Activated naive CD8-positive, alpha-beta T cell treated with anti-CD3 and anti-CD28 coated beads, Interleukin-2, amount 10 ng/mL, durations not matched to agents 7 days and 5 days (primary cell): ENCODE measurements at regions not wholly inside any gene's neighbourhood (a gene's known extent, or its start where the extent isn't known, plus 50 kb on each side); places are given as distances from the start of the nearest gene placed in this dataset.

Experiments
- ATAC-seq: fragments of 150-1000 bp; cut with Tn5 transposase; one replicate; pipeline ENCODE4 v1.10.0; 2021; ENCODE audit warnings: low read depth, moderate library complexity
- POLR2A ChIA-PET: fragments of 350-600 bp; sonication (Branson Sonifier 250); formaldehyde crosslinking; loops from one replicate; lab custom pipeline; 2021; ENCODE audit warnings: antibody characterized with exemption; lab: Charles Lee
- DNase-seq: peaks from one replicate; pipeline ENCODE4 v3.0.0; 2021
- H3K27ac Mint-ChIP-seq: one replicate; pipeline ENCODE4 v1.8.0; 2022; ENCODE audit warnings: mild to moderate bottlenecking, mixed read lengths
- H3K27me3 Mint-ChIP-seq: one replicate; pipeline ENCODE4 v1.8.0; 2022; ENCODE audit warnings: mild to moderate bottlenecking, moderate library complexity, mixed read lengths
- H3K36me3 Mint-ChIP-seq: one replicate; pipeline ENCODE4 v1.8.0; 2021; ENCODE audit warnings: mild to moderate bottlenecking, mixed read lengths
- H3K4me1 Mint-ChIP-seq: one replicate; pipeline ENCODE4 v1.8.0; 2021; ENCODE audit warnings: mixed read lengths
- H3K4me3 Mint-ChIP-seq: one replicate; pipeline ENCODE4 v1.8.0; 2022; ENCODE audit warnings: mild to moderate bottlenecking, moderate library complexity, mixed read lengths
- H3K9me3 Mint-ChIP-seq: one replicate; pipeline ENCODE4 v1.8.0; 2021; ENCODE audit warnings: mixed read lengths

DNA sequence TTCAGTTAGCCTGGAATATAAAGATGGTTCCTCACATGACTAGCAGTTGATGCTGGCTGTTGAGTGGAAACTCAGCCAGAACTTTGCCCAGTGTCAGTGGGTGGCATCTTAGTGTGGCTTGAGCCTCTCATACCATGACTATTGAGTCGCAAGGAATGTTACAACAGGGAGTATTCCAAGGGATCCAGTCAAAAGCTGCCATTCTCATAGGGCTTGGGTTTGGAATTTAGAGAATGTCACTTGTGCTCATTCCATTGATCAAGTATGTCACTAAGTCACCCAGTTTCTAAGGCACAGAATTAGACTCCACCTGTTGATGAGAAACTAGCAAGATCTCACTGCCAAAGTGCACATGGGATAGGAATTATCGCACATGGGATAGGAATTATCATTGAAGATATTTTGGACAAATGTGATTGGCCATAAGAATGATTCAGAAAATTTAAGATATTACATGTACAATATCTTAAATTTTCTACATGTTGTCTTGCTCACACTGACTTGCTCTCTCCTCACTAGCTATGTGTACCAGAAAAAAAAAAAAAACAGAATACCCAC lies 1290.7 kb upstream of the ADGRL2 start:
- Mint-ChIP-seq H3K9me3 (peaks cover 2% of the 10 kb centered on the region), H3K4me1 (no peaks in the 10 kb centered on the region), H3K27ac (no peak overlapping the region), H3K36me3 (no peaks in the 10 kb centered on the region), H3K4me3 (no peak overlapping the region), H3K27me3 (no peaks in the 10 kb centered on the region)
- POLR2A ChIA-PET: no interaction called here
- ATAC-seq (no peak), DNase-seq (no peak)

DNA sequence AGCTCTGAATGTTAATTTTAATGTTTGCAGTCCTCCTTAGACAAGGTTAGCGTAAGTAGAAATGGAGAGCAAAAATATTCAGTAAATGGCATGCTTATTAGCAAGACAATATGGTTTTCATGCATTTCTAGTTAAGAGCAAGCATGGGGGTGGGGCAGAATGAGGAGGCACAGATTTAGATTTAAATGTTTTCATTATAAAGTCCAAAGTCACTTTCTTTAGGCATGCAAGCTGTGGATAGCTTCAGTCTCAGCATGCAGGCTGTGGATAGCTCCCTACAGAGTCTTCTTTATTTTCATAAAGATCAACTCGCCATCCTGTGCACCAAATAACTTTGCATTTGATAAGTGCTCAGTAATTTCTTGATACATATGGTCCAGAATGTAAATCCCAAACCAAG lies 1294.5 kb upstream of the ADGRL2 start:
- no peaks in the 10 kb centered on the region for H3K27me3 Mint-ChIP-seq
- POLR2A ChIA-PET: no interaction called here

DNA sequence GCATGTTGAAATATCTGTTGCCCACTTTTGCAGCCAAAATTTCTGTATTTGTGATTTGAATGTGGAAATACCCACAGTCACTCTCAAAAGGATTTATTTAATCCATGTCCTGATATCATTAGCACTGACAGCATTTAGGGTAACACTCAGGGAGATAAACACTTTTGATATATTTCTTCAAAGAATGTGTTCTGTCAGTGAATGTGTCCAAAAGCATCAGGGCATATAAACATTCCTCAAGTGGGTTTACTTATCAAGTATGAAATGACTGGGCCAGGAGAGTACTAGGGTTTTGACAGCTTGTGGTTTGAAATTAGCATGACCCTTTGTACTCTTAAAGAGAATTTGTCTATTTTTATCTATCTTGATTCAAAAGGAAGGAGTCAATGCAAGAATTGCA lies 1302.1 kb upstream of the ADGRL2 start:
- Mint-ChIP-seq H3K27ac (no peak overlapping the region), H3K27me3 (no peaks in the 10 kb centered on the region), H3K9me3 (peaks cover 1% of the 10 kb centered on the region), H3K4me1 (no peaks in the 10 kb centered on the region), H3K36me3 (no peaks in the 10 kb centered on the region), H3K4me3 (no peak overlapping the region)
- ATAC-seq (no peak), DNase-seq (no peak)
- POLR2A ChIA-PET: no interaction called here

More for the DNA sequence above, 1294.5 kb upstream of the ADGRL2 start:
- no peaks in the 10 kb centered on the region for H3K36me3 Mint-ChIP-seq
- DNase-seq (no peak), ATAC-seq (no peak)
- H3K4me1 Mint-ChIP-seq: no peaks in the 10 kb centered on the region
- no peak overlapping the region for H3K27ac Mint-ChIP-seq
- no peak overlapping the region for H3K4me3 Mint-ChIP-seq
- H3K9me3 Mint-ChIP-seq: peaks cover 4% of the 10 kb centered on the region

DNA sequence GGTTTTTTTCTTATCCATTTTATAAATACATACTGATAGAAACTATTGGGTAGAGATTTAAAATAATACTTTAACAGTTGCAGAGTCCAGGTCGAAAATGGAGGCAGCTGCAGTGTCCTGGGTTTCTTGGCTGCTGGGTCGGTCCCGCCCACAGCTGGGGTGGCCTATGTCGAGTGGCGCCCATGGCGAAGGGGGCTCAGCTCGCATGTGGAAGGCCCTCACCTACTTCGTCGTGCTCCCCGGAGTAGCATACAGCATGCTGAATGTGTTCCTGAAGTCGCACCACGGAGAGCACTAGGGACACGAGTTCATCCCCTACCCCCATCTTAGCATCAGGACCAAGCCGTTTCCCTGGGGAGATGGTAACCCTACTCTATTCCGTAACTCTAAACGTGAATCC lies 1304.9 kb upstream of the ADGRL2 start:
- POLR2A ChIA-PET: no interaction called here
- H3K4me1 Mint-ChIP-seq: no peaks in the 10 kb centered on the region
- ATAC-seq (no peak), DNase-seq (no peak)
- H3K36me3 Mint-ChIP-seq: no peaks in the 10 kb centered on the region
- no peak overlapping the region for H3K27ac Mint-ChIP-seq
- H3K27me3 Mint-ChIP-seq: no peaks in the 10 kb centered on the region
- H3K4me3 Mint-ChIP-seq: no peak overlapping the region
- no peaks in the 10 kb centered on the region for H3K9me3 Mint-ChIP-seq

DNA sequence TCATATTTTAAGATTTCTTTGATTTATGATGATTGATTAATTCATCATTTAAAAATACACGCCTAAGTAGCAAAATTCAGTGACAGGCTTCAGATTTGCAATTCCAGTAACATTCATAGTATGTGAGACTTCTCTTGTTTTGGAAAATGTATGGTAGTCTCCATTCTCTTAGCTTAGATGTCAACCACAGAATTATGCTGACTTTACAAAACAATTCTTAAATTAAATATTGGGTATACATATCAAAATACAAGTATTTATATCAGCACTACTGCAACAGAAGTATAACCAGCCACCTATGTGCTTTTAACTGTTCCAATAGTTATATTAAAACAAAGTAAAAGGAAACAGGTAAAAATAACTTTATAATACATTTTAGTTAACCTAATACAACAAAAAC lies 1328.6 kb upstream of the ADGRL2 start:
- Mint-ChIP-seq H3K36me3 (no peaks in the 10 kb centered on the region), H3K27ac (no peak overlapping the region), H3K9me3 (peaks cover 1% of the 10 kb centered on the region), H3K4me1 (no peaks in the 10 kb centered on the region), H3K27me3 (no peaks in the 10 kb centered on the region), H3K4me3 (no peak overlapping the region)
- POLR2A ChIA-PET: no interaction called here
- no peak for DNase-seq
- no peak for ATAC-seq

DNA sequence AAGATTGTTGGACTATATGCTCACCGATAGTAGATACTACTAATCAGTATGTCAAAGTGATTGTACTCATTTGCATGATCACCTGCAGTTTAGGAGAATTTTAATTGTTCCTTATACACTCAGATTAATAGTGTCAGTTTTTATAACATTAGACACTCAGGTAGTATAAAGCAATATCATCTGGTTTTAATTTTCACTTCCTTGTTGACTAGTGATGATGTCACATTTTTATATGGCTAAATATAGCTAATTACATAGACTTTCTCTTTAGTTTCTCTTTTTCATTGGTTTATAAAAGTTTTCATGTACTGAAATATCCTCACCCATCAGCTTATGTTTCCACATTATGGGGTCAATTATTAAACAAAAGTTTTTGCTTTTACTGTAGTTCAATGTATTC lies 1332.4 kb upstream of the ADGRL2 start:
- H3K27me3 Mint-ChIP-seq: no peaks in the 10 kb centered on the region
- H3K9me3 Mint-ChIP-seq: peaks cover 3% of the 10 kb centered on the region
- POLR2A ChIA-PET: no interaction called here
- H3K36me3 Mint-ChIP-seq: no peaks in the 10 kb centered on the region
- DNase-seq (no peak), ATAC-seq (no peak)
- H3K4me3 Mint-ChIP-seq: no peak overlapping the region
- H3K4me1 Mint-ChIP-seq: no peaks in the 10 kb centered on the region
- no peak overlapping the region for H3K27ac Mint-ChIP-seq

DNA sequence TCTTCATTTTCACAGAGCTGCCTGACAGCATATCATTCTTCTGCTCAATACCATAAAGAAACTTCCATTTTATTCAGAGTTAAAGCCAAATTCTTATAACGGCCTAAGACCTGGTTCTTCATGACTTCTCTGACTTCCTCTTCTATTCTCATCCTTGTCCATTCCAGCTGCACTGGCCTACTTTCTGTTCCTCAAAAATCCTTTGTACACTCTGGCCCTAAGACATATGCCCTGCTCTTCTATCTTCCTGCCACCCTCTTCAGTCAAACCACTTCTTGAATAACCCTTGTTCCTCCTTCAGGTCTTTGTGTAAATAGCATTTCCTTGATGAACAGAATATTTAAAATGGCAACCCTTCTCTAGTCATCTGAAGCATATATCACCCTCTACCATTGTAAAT lies 1338.7 kb upstream of the ADGRL2 start:
- Mint-ChIP-seq H3K36me3 (no peaks in the 10 kb centered on the region), H3K27ac (no peak overlapping the region), H3K4me3 (no peak overlapping the region), H3K27me3 (no peaks in the 10 kb centered on the region), H3K9me3 (peaks cover 1% of the 10 kb centered on the region), H3K4me1 (no peaks in the 10 kb centered on the region)
- POLR2A ChIA-PET: no interaction called here
- no peak for ATAC-seq
- no peak for DNase-seq

DNA sequence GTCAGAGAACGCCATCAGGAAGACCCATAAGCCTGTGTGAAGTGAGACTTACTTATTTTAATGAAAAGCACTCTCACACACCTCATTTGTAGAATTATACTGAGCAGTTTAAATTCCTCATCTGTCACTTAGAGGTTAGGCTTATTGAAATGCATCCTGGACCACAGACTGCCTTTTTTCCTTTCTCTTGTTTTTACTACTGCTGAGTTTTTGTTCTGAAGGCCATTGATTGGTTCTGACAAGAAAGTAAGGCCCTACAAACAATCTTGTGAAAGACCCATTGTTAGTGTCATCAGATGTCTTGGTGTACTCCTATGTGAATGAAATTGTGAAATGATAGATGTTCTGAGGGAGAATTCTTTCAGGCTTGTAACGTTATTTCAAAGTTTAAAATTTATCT lies 1343.3 kb upstream of the ADGRL2 start:
- Mint-ChIP-seq H3K9me3 (no peaks in the 10 kb centered on the region), H3K4me1 (no peaks in the 10 kb centered on the region), H3K36me3 (no peaks in the 10 kb centered on the region), H3K27me3 (no peaks in the 10 kb centered on the region), H3K27ac (no peak overlapping the region), H3K4me3 (no peak overlapping the region)
- DNase-seq (no peak), ATAC-seq (no peak)
- POLR2A ChIA-PET: no interaction called here

DNA sequence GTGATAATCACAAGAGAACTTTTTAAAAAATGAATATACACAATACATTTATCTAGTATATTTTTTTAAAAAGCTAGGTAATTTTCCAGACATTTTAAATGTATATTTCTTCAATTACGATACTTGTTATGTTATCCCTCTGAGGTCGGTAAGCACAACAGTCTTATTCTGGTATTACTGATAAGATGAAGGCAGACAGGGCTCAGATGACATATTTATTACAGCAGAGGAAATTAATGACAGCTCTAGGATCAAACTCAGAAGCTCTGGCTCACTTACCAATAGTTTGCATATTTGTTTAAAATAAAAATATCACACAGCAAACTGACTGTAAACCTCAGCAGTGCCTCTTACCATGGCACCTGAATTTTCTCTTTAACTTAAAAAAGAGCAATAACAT lies 1347.0 kb upstream of the ADGRL2 start:
- POLR2A ChIA-PET: no interaction called here
- no peak for DNase-seq
- Mint-ChIP-seq H3K36me3 (no peaks in the 10 kb centered on the region), H3K9me3 (peaks cover 4% of the 10 kb centered on the region), H3K27me3 (no peaks in the 10 kb centered on the region), H3K27ac (no peak overlapping the region), H3K4me3 (no peak overlapping the region), H3K4me1 (no peaks in the 10 kb centered on the region)
- ATAC-seq: no peak

DNA sequence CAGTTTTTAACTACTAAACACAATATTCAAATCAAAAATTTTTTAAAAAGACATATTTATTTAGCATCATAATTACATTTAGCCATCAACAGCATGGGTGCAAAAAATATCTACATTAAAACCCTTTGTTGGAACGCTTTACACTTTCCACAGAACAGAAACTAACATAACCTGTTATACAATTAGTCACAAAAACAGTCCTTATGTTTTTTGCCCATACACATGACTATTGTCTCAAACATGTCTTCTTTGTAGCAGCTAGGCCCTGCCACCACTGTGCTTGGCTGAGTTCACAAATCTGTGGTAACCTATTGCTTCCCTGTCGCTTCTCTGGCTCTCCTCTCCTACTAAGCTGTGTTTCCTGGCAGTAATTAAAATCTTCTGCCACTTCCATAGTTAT lies 1350.0 kb upstream of the ADGRL2 start:
- no peak for ATAC-seq
- H3K4me3 Mint-ChIP-seq: no peak overlapping the region
- DNase-seq: no peak
- no peaks in the 10 kb centered on the region for H3K36me3 Mint-ChIP-seq
- no peak overlapping the region for H3K27ac Mint-ChIP-seq
- POLR2A ChIA-PET: no interaction called here
- no peaks in the 10 kb centered on the region for H3K27me3 Mint-ChIP-seq
- no peaks in the 10 kb centered on the region for H3K4me1 Mint-ChIP-seq
- H3K9me3 Mint-ChIP-seq: peaks cover 6% of the 10 kb centered on the region

DNA sequence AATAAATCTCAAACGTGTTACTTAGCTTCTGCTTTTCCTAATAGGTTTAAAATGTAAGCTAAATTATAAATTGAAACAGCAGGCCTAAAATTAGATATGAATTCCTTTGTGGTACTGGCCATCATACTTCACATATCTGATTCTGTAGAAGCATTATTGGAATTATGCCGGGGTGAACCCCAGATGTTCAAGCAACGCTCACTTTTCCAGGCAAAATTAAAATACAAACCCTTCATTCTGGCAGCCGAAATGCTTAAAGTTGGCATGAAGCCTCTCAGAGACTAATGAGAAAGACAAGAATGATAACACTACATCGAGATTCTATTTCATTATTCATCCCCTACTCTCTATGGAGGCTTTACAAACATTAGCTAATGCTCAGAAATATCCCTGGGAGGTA lies 1352.7 kb upstream of the ADGRL2 start:
- peaks cover 8% of the 10 kb centered on the region for H3K9me3 Mint-ChIP-seq
- no peak for ATAC-seq
- no peaks in the 10 kb centered on the region for H3K27me3 Mint-ChIP-seq
- no peak overlapping the region for H3K4me3 Mint-ChIP-seq
- POLR2A ChIA-PET: no interaction called here
- H3K4me1 Mint-ChIP-seq: no peaks in the 10 kb centered on the region
- no peak overlapping the region for H3K27ac Mint-ChIP-seq
- H3K36me3 Mint-ChIP-seq: no peaks in the 10 kb centered on the region
- no peak for DNase-seq

DNA sequence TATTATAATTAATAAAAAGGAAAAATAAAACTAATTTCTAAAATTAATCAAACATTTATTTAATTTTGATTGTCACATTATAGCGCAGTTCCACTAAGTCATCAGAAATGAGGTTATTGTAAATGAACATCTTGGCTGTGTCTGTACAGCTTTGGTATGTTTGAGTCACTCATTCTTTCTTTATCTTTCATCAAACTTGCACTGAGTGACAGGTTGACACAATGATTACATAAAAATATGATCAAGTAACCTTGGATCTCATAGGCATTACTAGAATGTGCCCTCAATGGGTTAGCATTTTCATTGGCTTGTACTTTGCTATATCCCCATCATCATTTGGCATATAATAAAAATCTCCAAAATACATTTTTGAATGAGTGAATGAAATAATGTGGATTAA lies 1353.2 kb upstream of the ADGRL2 start:
- Mint-ChIP-seq H3K4me1 (no peaks in the 10 kb centered on the region), H3K27me3 (no peaks in the 10 kb centered on the region), H3K27ac (no peak overlapping the region), H3K4me3 (no peak overlapping the region), H3K9me3 (peaks cover 8% of the 10 kb centered on the region), H3K36me3 (no peaks in the 10 kb centered on the region)
- ATAC-seq (no peak), DNase-seq (no peak)
- POLR2A ChIA-PET: no interaction called here

DNA sequence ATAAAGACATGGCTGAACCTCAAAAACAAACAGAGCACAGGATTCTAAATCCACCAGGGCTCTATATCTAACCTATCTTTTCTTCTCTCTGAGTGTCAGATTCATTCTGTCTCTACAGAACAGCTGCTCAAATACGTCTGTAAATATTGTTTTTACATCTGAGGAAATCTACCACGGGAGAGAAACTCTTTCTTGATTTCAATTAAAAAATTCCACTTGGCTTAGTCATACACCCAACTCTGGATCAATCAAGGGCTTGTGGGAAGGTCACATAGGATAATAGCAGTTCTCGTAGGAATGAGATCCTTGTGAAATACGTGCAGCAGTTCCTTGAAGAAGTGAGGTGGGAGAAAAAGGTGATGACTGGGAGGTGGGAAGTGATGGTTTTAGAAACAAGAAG lies 1355.7 kb upstream of the ADGRL2 start:
- POLR2A ChIA-PET: no interaction called here
- DNase-seq: no peak
- Mint-ChIP-seq H3K4me1 (no peaks in the 10 kb centered on the region), H3K27ac (no peak overlapping the region), H3K27me3 (no peaks in the 10 kb centered on the region), H3K4me3 (no peak overlapping the region), H3K36me3 (no peaks in the 10 kb centered on the region), H3K9me3 (peaks cover 4% of the 10 kb centered on the region)
- ATAC-seq: no peak

DNA sequence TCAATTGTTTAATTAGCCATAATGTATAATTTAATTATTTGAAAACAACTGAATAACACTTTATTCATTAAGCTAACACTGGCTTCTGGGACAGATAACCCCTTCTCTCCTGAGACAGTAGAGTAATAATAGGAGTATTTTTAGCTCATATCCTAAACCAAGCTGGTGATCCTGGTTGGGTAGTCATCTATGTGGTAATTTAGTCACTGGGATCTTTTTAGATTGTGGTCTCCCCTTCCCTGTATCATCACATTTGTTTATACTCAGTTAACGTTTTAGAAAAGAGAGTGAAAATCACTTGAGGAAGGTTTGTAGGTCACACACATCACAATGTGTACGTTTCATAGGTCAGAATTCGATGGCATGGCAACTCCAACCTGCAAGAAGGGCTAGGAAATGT lies 1356.6 kb upstream of the ADGRL2 start:
- DNase-seq (no peak), ATAC-seq (no peak)
- Mint-ChIP-seq H3K9me3 (peaks cover 7% of the 10 kb centered on the region), H3K4me3 (no peak overlapping the region), H3K27ac (no peak overlapping the region), H3K4me1 (no peaks in the 10 kb centered on the region), H3K27me3 (no peaks in the 10 kb centered on the region), H3K36me3 (no peaks in the 10 kb centered on the region)
- POLR2A ChIA-PET: no interaction called here

DNA sequence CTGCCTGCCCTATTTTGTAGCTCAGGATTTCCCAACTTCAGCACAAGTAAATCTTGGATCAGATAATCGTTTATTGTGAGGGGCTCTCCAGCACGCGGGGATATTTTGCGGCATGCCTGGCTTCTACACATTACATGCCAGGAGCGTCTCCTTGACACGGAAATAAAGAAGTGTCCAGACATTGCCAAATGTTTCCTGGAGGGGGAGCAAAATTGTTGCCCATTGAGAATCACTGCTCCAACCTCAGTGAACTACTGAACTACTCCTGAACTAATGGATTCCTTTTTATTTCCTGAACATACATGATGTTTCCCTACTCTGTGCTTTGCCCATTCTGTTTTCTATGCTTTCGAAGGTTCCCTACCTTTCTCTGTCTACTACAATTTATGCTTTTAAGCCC lies 1359.1 kb upstream of the ADGRL2 start:
- ATAC-seq: no peak
- no peaks in the 10 kb centered on the region for H3K27me3 Mint-ChIP-seq
- H3K9me3 Mint-ChIP-seq: peaks cover 5% of the 10 kb centered on the region
- no peak overlapping the region for H3K4me3 Mint-ChIP-seq
- POLR2A ChIA-PET: no interaction called here
- H3K27ac Mint-ChIP-seq: no peak overlapping the region
- no peak for DNase-seq
- no peaks in the 10 kb centered on the region for H3K36me3 Mint-ChIP-seq
- no peaks in the 10 kb centered on the region for H3K4me1 Mint-ChIP-seq
